HUES64 (cell line): ENCODE measurements at regions not wholly inside any gene's neighbourhood (a gene's known extent, or its start where the extent isn't known, plus 50 kb on each side); places are given as distances from the start of the nearest gene placed in this dataset.
"Not testable (repeated sequence)": the region's sequence is repeated elsewhere in the genome, so short reads cannot be mapped to it uniquely, and the experiment has no call there.

Source experiments
- H3K27ac ChIP-seq: 2 replicates; pipeline ENCODE4 v1.7.0; 2013; ENCODE audit warnings: low read depth, low read length, inconsistent platforms
- H3K27me3 ChIP-seq: 2 replicates; pipeline ENCODE4 v1.6.1; 2013; ENCODE audit warnings: mild to moderate bottlenecking, low read length; ENCODE audit not compliant: insufficient read depth
- H3K36me3 ChIP-seq: 2 replicates; pipeline ENCODE4 v1.6.1; 2013; ENCODE audit warnings: mild to moderate bottlenecking, low read length; ENCODE audit not compliant: insufficient read depth
- H3K4me1 ChIP-seq: 2 replicates; pipeline ENCODE4 v1.6.1; 2013; ENCODE audit warnings: mild to moderate bottlenecking, low read length, moderate library complexity; ENCODE audit not compliant: insufficient read depth
- H3K4me3 ChIP-seq: 2 replicates; pipeline ENCODE4 v1.5.1; 2013; ENCODE audit warnings: mild to moderate bottlenecking, low read length, moderate library complexity
- H3K9ac ChIP-seq: 2 replicates; pipeline ENCODE4 v1.6.1; 2013; ENCODE audit warnings: mild to moderate bottlenecking, low read depth, low read length
- H3K9me3 ChIP-seq: 2 replicates; pipeline ENCODE4 v1.6.1; 2013; ENCODE audit warnings: low read depth, low read length; ENCODE audit not compliant: insufficient read depth
- WGBS: fragments of 150-250, 120-280 bp; methylation state at CpG from one replicate; pipeline ENCODE4 v1.1.7; 2013; ENCODE audit warnings: missing lambda C conversion rate; 5-methylcytosine and 5-hydroxymethylcytosine counted together

DNA sequence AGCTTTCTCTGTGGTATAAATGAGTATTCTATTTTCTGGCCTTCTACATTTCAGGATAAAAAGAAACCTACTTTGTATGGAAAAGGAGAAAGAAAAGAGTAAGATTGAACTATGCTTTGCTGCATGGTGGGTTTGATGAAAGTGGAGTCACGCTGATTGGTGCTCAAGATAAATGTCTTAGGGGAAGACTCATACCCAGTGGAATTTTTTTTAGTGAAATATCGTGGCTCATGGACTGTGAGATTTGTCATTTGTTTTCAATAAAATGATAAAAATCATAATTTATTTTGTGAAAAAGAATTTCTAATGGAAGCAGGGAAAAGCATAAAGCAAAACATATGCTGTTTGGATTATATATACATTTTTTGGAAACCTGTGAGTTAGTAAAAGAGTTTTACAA, 292.5 kb downstream of the ZPLD1 start:
- Histone ChIP-seq H3K4me3 (no peak overlapping the region), H3K9ac (no peak overlapping the region), H3K9me3 (no peaks in the 10 kb centered on the region), H3K27ac (no peak overlapping the region), H3K4me1 (no peaks in the 10 kb centered on the region), H3K27me3 (no peaks in the 10 kb centered on the region), H3K36me3 (no peaks in the 10 kb centered on the region)
- WGBS, result 99% methylated on average over 2 of the region's 2 CpGs

DNA sequence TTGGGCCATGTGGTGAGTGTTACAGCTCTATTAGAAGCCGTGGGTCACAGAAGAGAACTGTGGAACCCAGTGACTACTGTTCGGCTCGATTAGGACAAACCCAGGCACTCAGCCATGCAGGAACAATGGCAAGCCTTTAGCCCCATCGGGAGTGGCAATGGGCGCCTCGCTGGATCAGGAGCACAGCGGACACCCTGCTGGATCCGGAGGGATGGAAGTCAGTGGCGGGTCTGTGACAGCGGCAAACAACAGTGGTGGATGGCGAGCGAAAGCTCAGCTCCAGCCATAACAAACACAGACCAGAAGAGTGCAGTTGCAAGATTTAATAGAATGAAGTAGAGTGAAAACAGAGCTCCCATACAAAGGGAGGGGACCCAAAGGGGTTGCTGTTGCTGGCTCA, 297.8 kb downstream of the ZPLD1 start:
- H3K4me1 ChIP-seq, result peaks cover 17% of the 10 kb centered on the region
- not testable (repeated sequence) for H3K27me3 ChIP-seq, H3K9me3 ChIP-seq, H3K9ac ChIP-seq, H3K36me3 ChIP-seq, H3K4me3 ChIP-seq, H3K27ac ChIP-seq
- WGBS, result 97% methylated on average over 11 of the region's 12 CpGs

DNA sequence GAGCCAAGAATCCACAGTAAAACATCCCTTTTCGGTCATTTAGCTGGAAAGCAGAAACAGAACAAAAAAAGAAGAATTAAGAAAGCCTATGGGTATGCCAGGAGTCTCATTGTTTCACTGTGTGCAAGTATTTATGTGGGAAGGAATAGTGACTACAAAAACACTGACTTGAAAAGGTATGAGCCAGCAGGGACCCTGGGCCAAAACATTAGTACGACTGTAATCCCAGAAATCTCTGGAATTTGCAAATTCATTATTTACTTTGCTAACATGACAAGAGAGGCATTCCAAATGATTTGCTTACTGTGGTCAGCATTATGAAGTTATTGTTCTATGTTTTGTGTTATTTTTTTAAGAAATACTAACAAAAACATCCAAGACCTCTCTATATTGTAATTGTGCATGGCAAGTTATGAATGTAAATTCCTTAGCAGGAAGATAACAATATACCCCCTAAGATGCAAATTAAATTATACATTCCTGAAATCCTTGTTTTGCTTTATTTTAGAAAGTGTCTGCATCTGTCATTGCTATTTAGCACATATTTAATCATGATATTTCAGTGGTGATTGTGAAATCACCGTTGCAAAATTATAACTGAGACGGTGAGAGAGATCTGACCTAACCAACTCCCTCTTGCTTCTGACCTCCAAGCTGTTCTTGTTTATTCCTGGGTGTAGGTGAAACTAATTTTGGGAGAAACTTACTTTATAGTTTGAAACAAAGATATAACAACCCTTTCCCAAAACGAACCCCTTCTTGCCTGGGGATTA, 299.2 kb downstream of the ZPLD1 start:
- H3K27ac ChIP-seq, result peak overlapping the region; percentile 41; the same call in 1 of the 2 replicates
- H3K9me3 ChIP-seq, result no peaks in the 10 kb centered on the region
- no peaks in the 10 kb centered on the region for H3K36me3 ChIP-seq
- H3K4me1 ChIP-seq, result peaks cover 17% of the 10 kb centered on the region
- no peak overlapping the region for H3K4me3 ChIP-seq
- H3K27me3 ChIP-seq, result no peaks in the 10 kb centered on the region
- WGBS, result 72% methylated on average over 2 of the region's 5 CpGs
- no peak overlapping the region for H3K9ac ChIP-seq

DNA sequence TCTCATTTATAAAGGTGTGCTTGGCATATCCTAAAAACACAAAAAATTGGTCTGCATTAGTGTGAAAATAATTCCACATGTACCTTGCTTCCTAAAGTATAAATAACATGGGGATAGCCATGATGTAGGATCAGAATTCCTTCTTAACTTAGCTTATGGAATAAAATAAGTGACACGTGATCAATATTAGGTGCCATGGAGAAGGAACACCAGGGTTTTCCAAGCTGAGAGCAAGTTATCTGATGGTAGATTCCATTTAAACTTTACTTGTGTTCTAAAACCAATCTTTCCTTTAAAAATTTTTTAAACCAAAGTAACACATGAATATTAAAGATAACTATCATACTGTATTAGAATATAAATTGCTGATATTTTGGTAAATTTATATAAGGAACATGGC, 300.5 kb downstream of the ZPLD1 start:
- H3K4me3 ChIP-seq, result no peak overlapping the region
- H3K9ac ChIP-seq, result no peak overlapping the region
- no peaks in the 10 kb centered on the region for H3K9me3 ChIP-seq
- no peak overlapping the region for H3K27ac ChIP-seq
- H3K36me3 ChIP-seq, result no peaks in the 10 kb centered on the region
- H3K27me3 ChIP-seq, result no peaks in the 10 kb centered on the region
- WGBS, result 90% methylated on average over 1 of the region's 1 CpG
- H3K4me1 ChIP-seq, result peaks cover 17% of the 10 kb centered on the region

DNA sequence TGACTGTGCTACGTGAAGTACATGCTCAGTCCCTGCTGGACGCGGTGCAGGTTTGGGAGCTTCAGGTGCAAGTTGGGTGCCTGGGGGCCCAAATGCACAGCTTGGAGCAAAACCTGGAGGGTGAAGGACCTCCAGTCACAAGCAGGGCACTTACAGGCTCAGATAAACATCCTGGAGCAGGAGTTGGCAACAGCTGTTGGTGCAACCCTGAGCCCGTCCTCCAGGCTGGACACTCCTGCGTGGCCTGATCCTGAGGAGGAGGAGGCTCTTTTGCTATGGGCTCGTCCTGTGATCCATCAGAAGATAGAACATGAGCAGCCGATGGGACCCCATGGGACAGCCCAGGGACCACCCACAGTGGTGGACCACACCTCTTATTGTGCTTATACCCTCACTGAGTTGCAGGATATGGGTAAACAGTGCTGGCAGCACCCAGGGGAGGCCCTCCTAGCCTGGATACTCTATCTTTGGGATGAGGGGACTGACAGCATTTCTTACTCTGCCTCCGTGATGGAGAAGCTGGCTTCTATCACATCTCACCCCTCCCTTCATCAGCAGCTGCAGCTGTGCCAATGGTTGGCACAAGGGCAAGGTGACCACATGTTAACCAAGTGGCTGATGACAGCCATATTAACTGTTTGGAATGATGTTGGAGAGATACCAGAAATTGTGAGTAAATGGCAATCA, 301.6 kb downstream of the ZPLD1 start:
- no peaks in the 10 kb centered on the region for H3K36me3 ChIP-seq
- H3K4me3 ChIP-seq, result no peak overlapping the region
- no peaks in the 10 kb centered on the region for H3K9me3 ChIP-seq
- WGBS, result 97% methylated on average over 8 of the region's 8 CpGs
- no peak overlapping the region for H3K9ac ChIP-seq
- H3K27me3 ChIP-seq, result no peaks in the 10 kb centered on the region
- peaks cover 17% of the 10 kb centered on the region for H3K4me1 ChIP-seq
- no peak overlapping the region for H3K27ac ChIP-seq

DNA sequence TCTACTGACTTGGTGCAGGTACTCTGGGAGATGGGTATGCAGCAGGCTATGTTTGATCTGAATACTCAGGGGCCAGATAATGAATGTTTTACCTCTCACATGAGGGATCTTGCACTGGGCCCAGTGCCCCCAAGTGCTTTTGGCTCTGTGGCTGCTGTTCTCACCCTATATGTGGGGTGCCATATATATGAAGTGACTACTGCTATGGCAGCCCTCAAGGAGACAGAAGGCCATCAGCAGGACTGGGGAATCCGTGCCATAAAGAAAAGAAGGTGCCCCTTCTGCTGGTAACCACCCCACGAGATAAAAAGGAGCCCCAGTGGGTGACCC, 302.1 kb downstream of the ZPLD1 start:
- Histone ChIP-seq H3K27ac (no peak overlapping the region), H3K36me3 (no peaks in the 10 kb centered on the region), H3K9me3 (no peaks in the 10 kb centered on the region), H3K4me1 (peaks cover 17% of the 10 kb centered on the region), H3K4me3 (no peak overlapping the region), H3K9ac (no peak overlapping the region), H3K27me3 (no peaks in the 10 kb centered on the region)
- whole genome bisulfite sequencing, result 88% methylated on average over 2 of the region's 2 CpGs

DNA sequence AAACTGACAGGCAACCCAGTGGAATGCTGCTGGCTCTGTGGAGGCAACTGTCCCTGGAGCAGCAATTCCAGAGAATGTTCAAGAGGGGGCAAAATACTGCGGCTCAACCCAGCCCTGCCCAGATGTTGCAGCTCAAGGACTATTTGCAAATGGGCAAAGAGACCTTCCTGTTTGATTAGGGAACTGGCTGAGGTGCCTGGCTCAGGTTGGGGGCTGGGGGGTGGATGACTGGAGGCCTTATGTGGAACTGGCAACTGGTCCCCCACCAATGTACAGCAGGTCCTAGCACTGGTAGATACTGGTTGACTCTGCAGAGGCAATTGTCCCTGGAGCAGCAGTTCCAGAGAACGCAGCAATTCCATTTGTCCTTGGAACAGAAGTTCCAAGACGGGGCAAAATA, 302.5 kb downstream of the ZPLD1 start:
- Histone ChIP-seq H3K36me3 (no peaks in the 10 kb centered on the region), H3K9me3 (no peaks in the 10 kb centered on the region), H3K9ac (no peak overlapping the region), H3K27ac (no peak overlapping the region), H3K27me3 (no peaks in the 10 kb centered on the region), H3K4me3 (no peak overlapping the region), H3K4me1 (peaks cover 17% of the 10 kb centered on the region)
- 96% methylated on average over 3 of the region's 3 CpGs for WGBS

DNA sequence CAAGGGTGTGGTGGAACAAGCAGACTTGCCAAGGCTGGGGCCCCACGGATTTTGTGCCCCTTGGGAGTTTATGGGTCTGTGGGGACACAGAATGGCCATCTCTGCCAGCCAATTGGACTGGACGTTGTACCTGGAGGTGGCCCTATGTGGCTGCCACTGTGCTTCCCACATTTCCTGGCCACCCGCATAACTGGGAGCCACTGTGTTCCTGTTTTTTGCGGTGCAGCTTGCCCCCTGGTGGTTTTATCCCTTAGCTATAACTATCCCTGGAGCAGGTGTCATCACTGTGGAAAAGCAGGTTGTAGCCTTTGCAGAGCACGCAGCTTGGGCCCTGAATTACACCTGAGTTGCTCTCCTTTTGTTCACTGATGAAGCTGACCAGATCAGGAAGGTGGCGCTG, 306.3 kb downstream of the ZPLD1 start:
- WGBS, result 93% methylated on average over 6 of the region's 6 CpGs
- no peaks in the 10 kb centered on the region for H3K27me3 ChIP-seq
- no peak overlapping the region for H3K9ac ChIP-seq

DNA sequence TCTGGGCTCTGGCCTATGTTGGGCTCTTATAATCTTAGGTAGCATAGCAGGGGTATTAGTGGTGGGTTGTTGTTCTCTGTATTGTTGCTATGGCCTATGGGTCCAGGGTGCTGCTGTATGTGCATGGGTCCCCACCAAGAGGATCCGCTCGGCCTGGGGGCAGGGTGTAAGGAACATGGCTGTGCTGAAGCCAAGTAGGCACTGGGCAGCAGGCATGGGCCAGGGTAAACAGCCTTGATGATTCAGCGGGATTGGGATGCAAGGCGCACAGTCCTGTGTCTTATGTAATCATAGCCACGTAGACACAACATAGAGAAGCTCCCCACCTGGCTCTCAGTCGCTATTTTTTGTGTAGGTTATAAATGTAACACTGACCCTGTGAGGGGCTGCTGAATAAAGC, 306.9 kb downstream of the ZPLD1 start:
- 96% methylated on average over 6 of the region's 6 CpGs for WGBS
- no peak overlapping the region for H3K4me3 ChIP-seq

More for the DNA sequence above, 306.3 kb downstream of the ZPLD1 start:
- no peak overlapping the region for H3K27ac ChIP-seq
- H3K36me3 ChIP-seq, result no peaks in the 10 kb centered on the region
- no peaks in the 10 kb centered on the region for H3K4me1 ChIP-seq
- H3K9me3 ChIP-seq, result no peaks in the 10 kb centered on the region
- no peak overlapping the region for H3K4me3 ChIP-seq

DNA sequence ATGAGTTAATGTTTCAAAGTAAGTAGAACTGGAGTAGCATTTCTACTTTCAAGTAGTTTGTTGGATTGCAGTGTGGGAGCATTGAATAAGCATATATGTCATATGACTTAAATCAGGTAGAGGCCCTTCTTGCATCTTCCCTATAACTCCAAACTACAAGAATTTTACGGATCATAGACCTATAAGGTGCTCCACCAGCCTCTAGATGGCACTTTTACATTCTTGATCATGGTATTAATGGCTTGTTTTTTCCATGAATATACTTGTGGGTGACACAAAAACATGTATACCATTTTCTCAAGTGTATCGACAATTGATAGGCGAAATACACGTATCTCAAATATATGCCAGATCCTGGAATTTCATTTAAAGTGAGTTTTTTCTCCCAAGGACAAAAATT, 311.1 kb downstream of the ZPLD1 start:
- Histone ChIP-seq H3K9me3 (no peaks in the 10 kb centered on the region), H3K4me3 (no peak overlapping the region), H3K4me1 (peaks cover 19% of the 10 kb centered on the region), H3K27ac (no peak overlapping the region), H3K36me3 (no peaks in the 10 kb centered on the region), H3K9ac (no peak overlapping the region), H3K27me3 (no peaks in the 10 kb centered on the region)
- 67% methylated on average over 4 of the region's 4 CpGs for WGBS

More for the DNA sequence above, 306.9 kb downstream of the ZPLD1 start:
- no peaks in the 10 kb centered on the region for H3K27me3 ChIP-seq
- no peaks in the 10 kb centered on the region for H3K4me1 ChIP-seq
- no peak overlapping the region for H3K9ac ChIP-seq
- H3K36me3 ChIP-seq, result no peaks in the 10 kb centered on the region
- H3K27ac ChIP-seq, result no peak overlapping the region
- H3K9me3 ChIP-seq, result no peaks in the 10 kb centered on the region

DNA sequence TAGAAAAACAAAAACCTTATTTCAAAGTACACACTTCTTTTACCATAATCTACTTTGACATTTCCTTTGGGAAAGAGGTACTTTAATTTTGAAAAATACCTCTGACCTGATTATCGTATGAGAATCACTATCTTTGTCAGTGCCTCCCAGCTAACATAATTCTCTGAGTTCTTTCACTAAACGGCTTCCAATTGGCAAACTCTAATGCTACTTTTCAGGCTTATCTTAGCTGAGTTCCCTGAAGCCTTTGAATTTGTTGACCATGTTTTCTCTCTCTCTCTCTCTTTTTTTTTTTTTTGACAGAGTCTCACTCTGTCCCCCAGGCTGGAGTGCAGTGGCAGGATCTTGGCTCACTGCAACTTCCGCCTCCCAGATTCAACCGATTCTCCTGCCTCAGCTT, 312.8 kb downstream of the ZPLD1 start:
- H3K9ac ChIP-seq, result no peak overlapping the region
- no peaks in the 10 kb centered on the region for H3K36me3 ChIP-seq
- 81% methylated on average over 4 of the region's 4 CpGs for WGBS
- no peaks in the 10 kb centered on the region for H3K27me3 ChIP-seq
- peaks cover 30% of the 10 kb centered on the region for H3K4me1 ChIP-seq
- H3K27ac ChIP-seq, result no peak overlapping the region
- no peak overlapping the region for H3K4me3 ChIP-seq
- no peaks in the 10 kb centered on the region for H3K9me3 ChIP-seq
